ENCODE measurements at regions not wholly inside any gene's neighbourhood (a gene's known extent, or its start where the extent isn't known, plus 50 kb on each side); places are given as distances from the start of the nearest gene placed in this dataset.

DNA sequence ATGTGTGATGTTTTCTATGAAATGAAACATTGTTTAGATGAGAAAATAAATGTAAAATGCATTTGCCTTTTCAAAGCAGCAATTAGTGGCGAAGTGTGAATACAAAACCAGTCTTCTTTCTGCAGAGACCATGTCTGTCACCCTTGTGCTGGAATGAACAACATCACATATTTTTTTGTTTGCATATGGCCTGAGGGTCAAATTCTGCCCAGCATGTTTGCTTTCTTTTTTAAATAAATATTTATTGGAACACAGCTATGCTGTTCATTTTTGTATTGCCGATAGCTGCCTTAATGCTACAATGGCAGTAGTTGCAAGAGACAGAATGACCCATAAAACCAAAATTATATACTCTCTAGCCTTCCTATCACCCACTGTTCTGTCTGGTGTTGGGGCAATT lies 75.3 kb upstream of the SNRPN start:
- no peaks in the 10 kb centered on the region for H3K27me3 ChIP-seq (ENCODE audit: insufficient read depth, low read depth)
- no peaks in the 10 kb centered on the region for H3K4me1 ChIP-seq (ENCODE audit: low read depth, poor library complexity, severe bottlenecking)
- no peak overlapping the region for H3K4me3 ChIP-seq (IDR thresholded peaks at IDR 0.05; ENCODE audit: insufficient read depth, low read depth, low read length)
- H4K20me1 ChIP-seq (ENCODE audit: insufficient read depth) = no peaks in the 10 kb centered on the region
- no peaks in the 10 kb centered on the region for H3K79me2 ChIP-seq (ENCODE audit: insufficient read depth, low read depth)
- H3K36me3 ChIP-seq (ENCODE audit: insufficient read depth) = no peaks in the 10 kb centered on the region
- no peak overlapping the region for H2AFZ ChIP-seq (ENCODE audit: low read depth)
- no peak for TF ChIP-seq CTCF (conservative IDR thresholded peaks at IDR 0.05; ENCODE audit: low read depth, low read length)
- no peak overlapping the region for H3K9ac ChIP-seq
- H3K27ac ChIP-seq = no peak overlapping the region
- no peak overlapping the region for H3K4me2 ChIP-seq

- H3K4me2 ChIP-seq = no peak overlapping the region
- no peak overlapping the region for H3K4me3 ChIP-seq (IDR thresholded peaks at IDR 0.05; ENCODE audit: insufficient read depth, low read depth, low read length)
- no peaks in the 10 kb centered on the region for H4K20me1 ChIP-seq (ENCODE audit: insufficient read depth)
- H3K9ac ChIP-seq = no peak overlapping the region
- H3K4me1 ChIP-seq (ENCODE audit: low read depth, poor library complexity, severe bottlenecking) = no peaks in the 10 kb centered on the region
- no peaks in the 10 kb centered on the region for H3K79me2 ChIP-seq (ENCODE audit: insufficient read depth, low read depth)
- H3K27me3 ChIP-seq (ENCODE audit: insufficient read depth, low read depth) = no peaks in the 10 kb centered on the region
- H3K27ac ChIP-seq = no peak overlapping the region
- H3K36me3 ChIP-seq (ENCODE audit: insufficient read depth) = no peaks in the 10 kb centered on the region
- no peak for TF ChIP-seq CTCF (conservative IDR thresholded peaks at IDR 0.05; ENCODE audit: low read depth, low read length)
- H2AFZ ChIP-seq (ENCODE audit: low read depth) = no peak overlapping the region
Measured at GRCh38 chr15:24880663-24881062, 74.1 kb upstream of the SNRPN start.

- no peak overlapping the region for H2AFZ ChIP-seq (ENCODE audit: low read depth)
- no peaks in the 10 kb centered on the region for H3K27me3 ChIP-seq (ENCODE audit: insufficient read depth, low read depth)
- H3K36me3 ChIP-seq (ENCODE audit: insufficient read depth) = no peaks in the 10 kb centered on the region
- no peak for TF ChIP-seq CTCF (conservative IDR thresholded peaks at IDR 0.05; ENCODE audit: low read depth, low read length)
- no peaks in the 10 kb centered on the region for H3K79me2 ChIP-seq (ENCODE audit: insufficient read depth, low read depth)
- no peak overlapping the region for H3K4me3 ChIP-seq (IDR thresholded peaks at IDR 0.05; ENCODE audit: insufficient read depth, low read depth, low read length)
- no peak overlapping the region for H3K9ac ChIP-seq
- H3K4me2 ChIP-seq = no peak overlapping the region
- H3K4me1 ChIP-seq (ENCODE audit: low read depth, poor library complexity, severe bottlenecking) = no peaks in the 10 kb centered on the region
- H3K27ac ChIP-seq = no peak overlapping the region
- H4K20me1 ChIP-seq (ENCODE audit: insufficient read depth) = no peaks in the 10 kb centered on the region
Measured at GRCh38 chr15:24886538-24886937, 68.2 kb upstream of the SNRPN start.

GRCh38 chr15:24898715-24899272 lies 56.0 kb upstream of the SNRPN start:
- Histone ChIP-seq H2AFZ (ENCODE audit: low read depth) (no peak overlapping the region), H3K4me1 (ENCODE audit: low read depth, poor library complexity, severe bottlenecking) (no peaks in the 10 kb centered on the region), H3K36me3 (ENCODE audit: insufficient read depth) (no peaks in the 10 kb centered on the region), H3K79me2 (ENCODE audit: insufficient read depth, low read depth) (no peaks in the 10 kb centered on the region), H3K4me2 (no peak overlapping the region), H3K27me3 (ENCODE audit: insufficient read depth, low read depth) (no peaks in the 10 kb centered on the region), H3K27ac (no peak overlapping the region), H3K4me3 (IDR thresholded peaks at IDR 0.05; ENCODE audit: insufficient read depth, low read depth, low read length) (no peak overlapping the region), H4K20me1 (ENCODE audit: insufficient read depth) (no peaks in the 10 kb centered on the region), H3K9ac (no peak overlapping the region)
- no peak for TF ChIP-seq CTCF (conservative IDR thresholded peaks at IDR 0.05; ENCODE audit: low read depth, low read length)

Measured in KMS-11 (cell line).